DND-41 (cell line): ENCODE measurements at regions not wholly inside any gene's neighbourhood (a gene's known extent, or its start where the extent isn't known, plus 50 kb on each side); places are given as distances from the start of the nearest gene placed in this dataset.

Source experiments
- ATAC-seq: fragments of 200-7000 bp; cut with Tn5 transposase; 3 replicates; pipeline ENCODE4 v1.9.1; 2021; ENCODE audit warnings: low read depth; ENCODE audit not compliant: insufficient read depth
- DNase-seq: peaks from one replicate; pipeline ENCODE4 v3.0.0-alpha.2; 2020
- H2AFZ ChIP-seq: 2 replicates; pipeline ENCODE4 v1.6.0; 2012; ENCODE audit warnings: low read depth, low read length
- H3K27ac ChIP-seq: 2 replicates; pipeline ENCODE4 v1.5.1; 2012; ENCODE audit warnings: low read length, inconsistent platforms
- H3K27me3 ChIP-seq: fragments of 200-600 bp; sonication (generic); 2 replicates; pipeline ENCODE4 v1.6.0; 2012; ENCODE audit warnings: low read length, mild to moderate bottlenecking, inconsistent platforms; ENCODE audit not compliant: insufficient read depth, poor library complexity
- H3K36me3 ChIP-seq: 2 replicates; pipeline ENCODE4 v1.5.1; 2012; ENCODE audit warnings: low read length, inconsistent platforms; ENCODE audit not compliant: insufficient read depth
- H3K4me1 ChIP-seq: 2 replicates; pipeline ENCODE4 v1.5.1; 2012; ENCODE audit warnings: mild to moderate bottlenecking, low read length; ENCODE audit not compliant: insufficient read depth
- H3K4me2 ChIP-seq: 2 replicates; pipeline ENCODE4 v1.6.0; 2012; ENCODE audit warnings: mild to moderate bottlenecking, moderate library complexity, low read length, inconsistent platforms; ENCODE audit not compliant: insufficient read depth
- H3K4me3 ChIP-seq, 2 experiments: fragments of 200-600 bp in 1 of 2; shearing (Covaris generic) in 1 of 2; 2 replicates each; pipeline ENCODE4 v1.5.1; 2012 to 2016; ENCODE audit warnings: inconsistent platforms in 2 of 2, low read length in 2 of 2, mild to moderate bottlenecking in 2 of 2, low read depth in 1 of 2, moderate library complexity in 1 of 2
- H3K79me2 ChIP-seq: 2 replicates; pipeline ENCODE4 v1.6.0; 2012; ENCODE audit warnings: low read length, inconsistent platforms; ENCODE audit not compliant: insufficient read depth
- H3K9ac ChIP-seq: 2 replicates; pipeline ENCODE4 v1.6.0; 2012; ENCODE audit warnings: low read depth, mild to moderate bottlenecking, inconsistent platforms, low read length, moderate library complexity
- H3K9me3 ChIP-seq: 2 replicates; pipeline ENCODE4 v1.5.1; 2012; ENCODE audit warnings: low read length, moderate library complexity, mild to moderate bottlenecking, inconsistent platforms; ENCODE audit not compliant: insufficient read depth, severe bottlenecking
- H4K20me1 ChIP-seq: 2 replicates; pipeline ENCODE4 v1.6.0; 2012; ENCODE audit warnings: low read length; ENCODE audit not compliant: insufficient read depth
- CTCF ChIP-seq: IDR thresholded peaks from 2 replicates; pipeline ENCODE4 v1.5.1; 2012; ENCODE audit warnings: borderline replicate concordance, low read length, moderate library complexity, mild to moderate bottlenecking; ENCODE audit not compliant: poor library complexity, severe bottlenecking; ENCODE audit errors: extremely low read depth
- EZH2 ChIP-seq: IDR thresholded peaks from 3 replicates; pipeline ENCODE4 v1.6.1; 2012; ENCODE audit warnings: borderline replicate concordance, low read depth, mild to moderate bottlenecking, moderate library complexity, low read length, inconsistent platforms; ENCODE audit not compliant: severe bottlenecking

DNA sequence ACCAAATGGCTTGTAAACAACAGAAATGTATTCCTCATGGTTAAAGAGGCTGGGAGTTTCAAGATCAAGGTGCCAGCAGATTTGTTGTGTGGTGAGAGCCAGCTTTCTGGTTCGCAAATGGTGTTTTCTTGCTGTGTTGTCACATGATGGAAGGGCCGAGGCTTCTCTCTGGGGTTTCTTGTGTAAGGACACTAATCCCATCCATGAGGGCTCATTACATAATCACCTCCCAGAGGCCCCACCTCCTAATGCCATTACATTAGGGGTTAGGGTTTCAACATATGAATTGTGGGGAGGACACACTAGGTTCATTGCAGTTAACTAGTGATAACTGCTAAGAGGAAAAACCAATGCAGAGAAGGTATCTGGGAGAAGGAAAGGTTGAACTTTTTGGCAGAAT lies 103.5 kb upstream of the ENPEP start:
- H2AFZ ChIP-seq, result no peak overlapping the region
- H3K4me1 ChIP-seq, result no peaks in the 10 kb centered on the region
- ATAC-seq (no peak), DNase-seq (no peak)
- no peak overlapping the region for H3K4me3 ChIP-seq
- no peaks in the 10 kb centered on the region for H3K79me2 ChIP-seq
- no peak for TF ChIP-seq CTCF
- TF ChIP-seq EZH2, result no peak
- H3K9me3 ChIP-seq, result no peaks in the 10 kb centered on the region
- no peaks in the 10 kb centered on the region for H4K20me1 ChIP-seq
- no peak overlapping the region for H3K27ac ChIP-seq
- no peak overlapping the region for H3K4me2 ChIP-seq
- H3K36me3 ChIP-seq, result no peaks in the 10 kb centered on the region
- no peak overlapping the region for H3K9ac ChIP-seq
- no peaks in the 10 kb centered on the region for H3K27me3 ChIP-seq

DNA sequence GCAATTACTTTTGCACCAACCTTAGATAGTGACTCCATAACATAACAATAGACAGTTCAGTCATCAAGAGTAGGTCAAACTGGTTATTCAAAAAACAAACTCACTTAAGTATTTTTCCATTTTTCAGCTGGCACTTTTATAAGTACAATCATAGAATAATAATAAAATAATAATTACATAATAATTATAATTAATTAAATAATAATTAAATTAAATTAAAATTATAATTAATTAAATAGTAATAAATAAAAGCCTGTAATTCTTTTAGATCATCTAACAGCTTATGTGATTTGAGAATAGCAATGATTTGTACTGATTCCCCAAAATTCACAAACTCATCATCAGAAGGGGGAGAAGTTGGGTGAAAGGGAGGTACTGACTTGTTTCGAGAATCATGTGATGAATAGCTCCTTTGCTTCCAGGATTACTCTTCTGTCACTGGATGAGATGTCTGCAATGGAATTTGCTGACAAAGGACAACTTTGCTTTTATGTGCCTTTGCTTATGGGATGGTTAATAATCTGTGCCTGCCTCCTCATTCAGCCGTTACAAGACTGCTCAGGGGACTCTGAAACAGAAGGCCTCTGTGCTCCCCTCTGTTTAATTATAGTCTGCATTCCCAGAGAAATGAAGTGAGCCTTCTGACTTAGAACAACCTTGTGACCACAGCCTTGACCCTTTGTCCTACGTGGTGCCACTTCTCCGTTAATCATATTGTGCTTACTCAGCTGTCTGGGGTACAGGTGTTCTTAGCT lies 104.8 kb upstream of the ENPEP start:
- H3K4me1 ChIP-seq, result no peaks in the 10 kb centered on the region
- no peaks in the 10 kb centered on the region for H4K20me1 ChIP-seq
- no peaks in the 10 kb centered on the region for H3K36me3 ChIP-seq
- H3K79me2 ChIP-seq, result no peaks in the 10 kb centered on the region
- no peaks in the 10 kb centered on the region for H3K27me3 ChIP-seq
- H3K4me2 ChIP-seq, result no peak overlapping the region
- ATAC-seq (no peak), DNase-seq (no peak)
- H3K9ac ChIP-seq, result no peak overlapping the region
- no peaks in the 10 kb centered on the region for H3K9me3 ChIP-seq
- TF ChIP-seq EZH2 (no peak), CTCF (no peak)
- H3K27ac ChIP-seq, result no peak overlapping the region
- H2AFZ ChIP-seq, result no peak overlapping the region
- H3K4me3 ChIP-seq, result no peak overlapping the region

DNA sequence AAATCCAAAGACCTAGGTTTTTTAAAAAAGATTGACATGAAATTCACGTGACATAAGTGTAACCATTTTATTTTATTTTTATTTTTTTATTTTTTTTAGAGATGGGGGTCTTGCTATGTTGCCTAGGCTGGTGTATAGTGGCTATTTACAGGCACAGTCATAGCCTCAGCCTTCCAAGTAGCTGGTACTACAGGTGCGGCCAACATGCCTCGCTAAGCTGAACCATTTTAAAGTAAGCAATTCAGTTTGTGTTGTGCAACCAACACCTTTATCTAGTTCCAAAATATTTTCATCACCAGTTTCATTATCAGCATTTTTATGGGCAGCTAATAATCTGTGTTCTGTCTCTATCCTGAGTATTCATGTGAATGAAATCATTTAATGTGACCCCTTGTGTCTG lies 107.5 kb upstream of the ENPEP start:
- H3K9me3 ChIP-seq, result no peaks in the 10 kb centered on the region
- no peak overlapping the region for H3K27ac ChIP-seq
- no peaks in the 10 kb centered on the region for H3K27me3 ChIP-seq
- H4K20me1 ChIP-seq, result no peaks in the 10 kb centered on the region
- H3K9ac ChIP-seq, result no peak overlapping the region
- no peak overlapping the region for H2AFZ ChIP-seq
- no peak for DNase-seq
- H3K36me3 ChIP-seq, result no peaks in the 10 kb centered on the region
- no peak overlapping the region for H3K4me2 ChIP-seq
- no peak for ATAC-seq
- H3K4me1 ChIP-seq, result peaks cover 26% of the 10 kb centered on the region
- TF ChIP-seq EZH2 (no peak), CTCF (no peak)
- H3K79me2 ChIP-seq, result no peaks in the 10 kb centered on the region
- H3K4me3 ChIP-seq, result no peak overlapping the region

- TF ChIP-seq EZH2 (no peak), CTCF (no peak)
- H4K20me1 ChIP-seq, result no peaks in the 10 kb centered on the region
- no peaks in the 10 kb centered on the region for H3K79me2 ChIP-seq
- H2AFZ ChIP-seq, result no peak overlapping the region
- H3K4me3 ChIP-seq, result no peak overlapping the region
- no peaks in the 10 kb centered on the region for H3K36me3 ChIP-seq
- H3K4me1 ChIP-seq, result peaks cover 39% of the 10 kb centered on the region
- no peak overlapping the region for H3K9ac ChIP-seq
- no peak overlapping the region for H3K27ac ChIP-seq
- no peaks in the 10 kb centered on the region for H3K27me3 ChIP-seq
- no peaks in the 10 kb centered on the region for H3K9me3 ChIP-seq
- ATAC-seq, result no peak
- DNase-seq, result no peak
- no peak overlapping the region for H3K4me2 ChIP-seq
Observed at GRCh38 chr4:110367156-110367555, 108.8 kb upstream of the ENPEP start.
